ENCODE measurements at regions not wholly inside any gene's neighbourhood (a gene's known extent, or its start where the extent isn't known, plus 50 kb on each side); places are given as distances from the start of the nearest gene placed in this dataset.

DNA sequence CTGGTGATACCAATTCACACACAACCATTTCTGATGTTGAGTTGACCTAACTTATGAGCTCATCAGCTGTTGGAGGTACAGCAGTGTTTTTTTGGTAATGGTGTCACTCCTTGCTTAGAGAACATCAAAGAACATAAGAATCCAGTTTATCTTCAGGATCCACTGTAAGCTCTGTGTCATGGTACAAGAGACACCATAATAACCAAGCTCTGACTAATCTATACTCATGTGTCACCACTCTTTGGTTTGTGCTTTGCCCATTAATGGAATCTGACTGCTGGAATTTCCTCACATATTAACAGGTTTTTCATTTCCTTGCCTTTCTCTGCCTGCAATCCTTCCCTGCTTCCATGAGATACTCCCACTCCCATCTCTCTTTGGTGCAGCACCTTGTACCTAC, 735.1 kb upstream of the LCORL start:
- TF ChIP-seq POLR2AphosphoS5 (IDR thresholded peaks at IDR 0.05; ENCODE audit: low read depth, low read length), result no peak
- TF ChIP-seq POLR2A (IDR thresholded peaks at IDR 0.05; ENCODE audit: low read depth, low read length), result no peak
